OCI-LY1 (cell line): ENCODE measurements at regions not wholly inside any gene's neighbourhood (a gene's known extent, or its start where the extent isn't known, plus 50 kb on each side); places are given as distances from the start of the nearest gene placed in this dataset.

Experiments used
- H2AFZ ChIP-seq: fragments of 200-600 bp; sonication (generic), shearing (Covaris generic); 2 replicates; pipeline ENCODE4 v1.6.0; 2014; ENCODE audit warnings: antibody characterized with exemption, mild to moderate bottlenecking, low read length
- H3F3A ChIP-seq: fragments of 200-600 bp; sonication (generic), shearing (Covaris generic); 2 replicates; pipeline ENCODE4 v1.6.0; 2014; ENCODE audit warnings: mild to moderate bottlenecking, antibody characterized with exemption, low read length, moderate library complexity; ENCODE audit not compliant: insufficient read depth
- H3K27ac ChIP-seq: fragments of 200-600 bp; sonication (generic); 2 replicates; pipeline ENCODE4 v1.5.1; 2014; ENCODE audit warnings: low read length, mixed run types, mild to moderate bottlenecking, low read depth; ENCODE audit not compliant: poor library complexity, severe bottlenecking
- H3K27me3 ChIP-seq: fragments of 200-600 bp; sonication (generic); 2 replicates; pipeline ENCODE4 v1.6.0; 2014; ENCODE audit warnings: antibody characterized with exemption, mild to moderate bottlenecking, low read length, moderate library complexity; ENCODE audit not compliant: insufficient read depth
- H3K36me3 ChIP-seq: fragments of 200-600 bp; sonication (generic); 2 replicates; pipeline ENCODE4 v1.6.1; 2014; ENCODE audit warnings: mild to moderate bottlenecking, antibody characterized with exemption, low read length, moderate library complexity, mixed read lengths; ENCODE audit not compliant: insufficient read depth
- H3K4me1 ChIP-seq: fragments of 200-600 bp; sonication (generic); 2 replicates; pipeline ENCODE4 v1.5.1; 2014; ENCODE audit warnings: mild to moderate bottlenecking, low read length, moderate library complexity; ENCODE audit not compliant: insufficient read depth, severe bottlenecking
- H3K4me2 ChIP-seq: fragments of 200-600 bp; sonication (generic), shearing (Covaris generic); 2 replicates; pipeline ENCODE4 v1.6.1; 2014; ENCODE audit warnings: low read length
- H3K4me3 ChIP-seq: fragments of 200-600 bp; sonication (generic); 2 replicates; pipeline ENCODE4 v1.5.1; 2014; ENCODE audit warnings: low read length, low read depth, mild to moderate bottlenecking, mixed read lengths; ENCODE audit not compliant: poor library complexity, severe bottlenecking
- H3K79me2 ChIP-seq: fragments of 200-600 bp; shearing (Covaris generic); 2 replicates; pipeline ENCODE4 v1.6.1; 2016; ENCODE audit warnings: mixed run types, low read length, mixed read lengths; ENCODE audit not compliant: insufficient read depth
- H3K9ac ChIP-seq: fragments of 200-600 bp; sonication (generic), shearing (Covaris generic); 2 replicates; pipeline ENCODE4 v1.6.1; 2014; ENCODE audit warnings: mild to moderate bottlenecking, low read length, mixed read lengths
- H3K9me2 ChIP-seq: fragments of 200-600 bp; sonication (generic), shearing (Covaris generic); 2 replicates; pipeline ENCODE4 v1.6.1; 2014; ENCODE audit warnings: low read depth, mild to moderate bottlenecking, low read length, mixed read lengths
- H3K9me3 ChIP-seq: fragments of 200-600 bp; shearing (Covaris generic); 2 replicates; pipeline ENCODE4 v1.6.1; 2014; ENCODE audit warnings: low read length, mixed read lengths
- H4K20me1 ChIP-seq: fragments of 200-600 bp; sonication (generic), shearing (Covaris generic); 2 replicates; pipeline ENCODE4 v1.6.0; 2016; ENCODE audit warnings: mild to moderate bottlenecking, low read length; ENCODE audit not compliant: insufficient read depth
- EZH2 ChIP-seq: fragments of 200-600 bp; sonication (generic), shearing (Covaris generic); IDR thresholded peaks from 2 replicates; pipeline ENCODE4 v1.8.0; 2017; ENCODE audit warnings: borderline replicate concordance, mixed run types, mild to moderate bottlenecking, antibody characterized with exemption, low read length, moderate library complexity, mixed read lengths
- TF ChIP-seq, protein P1 (sequence below): fragments of 200-600 bp; sonication (generic), shearing (Covaris generic); IDR thresholded peaks from 2 replicates; pipeline ENCODE4 v1.5.1; 2017; ENCODE audit warnings: mild to moderate bottlenecking, antibody characterized with exemption, low read length, moderate library complexity, mixed read lengths

DNA sequence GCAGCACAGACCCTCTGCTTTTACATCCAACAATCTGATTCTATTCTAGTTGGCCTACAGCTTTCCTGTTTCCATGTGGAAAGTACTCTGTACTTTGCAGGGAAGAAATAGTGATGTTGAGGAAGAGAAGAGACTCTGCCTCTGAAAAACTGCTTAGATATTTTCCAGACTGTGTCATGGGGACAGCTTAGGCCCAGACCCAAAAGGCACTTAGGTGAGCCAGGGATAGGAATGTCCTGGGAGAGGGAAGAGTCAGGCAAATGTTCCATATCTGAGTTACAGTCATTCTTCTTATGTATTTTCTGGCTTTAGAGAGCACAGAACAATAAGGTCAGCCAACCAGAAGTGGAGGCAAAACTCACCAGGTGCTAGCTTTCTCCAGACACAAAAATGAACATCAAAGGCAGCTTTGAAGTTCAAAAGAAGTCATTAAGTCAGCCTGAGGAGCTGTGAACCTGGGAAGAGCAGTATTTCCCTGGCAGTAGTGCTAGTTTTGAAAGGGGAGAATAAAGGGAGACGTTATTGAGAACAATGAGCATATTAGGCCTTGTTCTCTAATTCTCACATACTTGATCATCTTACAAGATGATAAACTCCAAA is 199.7 kb upstream of the LMNTD1 start:
- H3K79me2 ChIP-seq: no peaks in the 10 kb centered on the region
- H2AFZ ChIP-seq: no peak overlapping the region
- H3K9me3 ChIP-seq: no peaks in the 10 kb centered on the region
- H4K20me1 ChIP-seq: no peaks in the 10 kb centered on the region
- H3K4me2 ChIP-seq: no peak overlapping the region
- H3K4me1 ChIP-seq: no peaks in the 10 kb centered on the region
- H3K36me3 ChIP-seq: no peaks in the 10 kb centered on the region
- H3K9ac ChIP-seq: no peak overlapping the region
- no peak overlapping the region for H3K4me3 ChIP-seq
- no peaks in the 10 kb centered on the region; the same call in 1 of the 2 replicates for H3K9me2 ChIP-seq
- H3F3A ChIP-seq: no peaks in the 10 kb centered on the region
- no peaks in the 10 kb centered on the region for H3K27me3 ChIP-seq
- no peak overlapping the region for H3K27ac ChIP-seq
- TF ChIP-seq, protein P1, sequence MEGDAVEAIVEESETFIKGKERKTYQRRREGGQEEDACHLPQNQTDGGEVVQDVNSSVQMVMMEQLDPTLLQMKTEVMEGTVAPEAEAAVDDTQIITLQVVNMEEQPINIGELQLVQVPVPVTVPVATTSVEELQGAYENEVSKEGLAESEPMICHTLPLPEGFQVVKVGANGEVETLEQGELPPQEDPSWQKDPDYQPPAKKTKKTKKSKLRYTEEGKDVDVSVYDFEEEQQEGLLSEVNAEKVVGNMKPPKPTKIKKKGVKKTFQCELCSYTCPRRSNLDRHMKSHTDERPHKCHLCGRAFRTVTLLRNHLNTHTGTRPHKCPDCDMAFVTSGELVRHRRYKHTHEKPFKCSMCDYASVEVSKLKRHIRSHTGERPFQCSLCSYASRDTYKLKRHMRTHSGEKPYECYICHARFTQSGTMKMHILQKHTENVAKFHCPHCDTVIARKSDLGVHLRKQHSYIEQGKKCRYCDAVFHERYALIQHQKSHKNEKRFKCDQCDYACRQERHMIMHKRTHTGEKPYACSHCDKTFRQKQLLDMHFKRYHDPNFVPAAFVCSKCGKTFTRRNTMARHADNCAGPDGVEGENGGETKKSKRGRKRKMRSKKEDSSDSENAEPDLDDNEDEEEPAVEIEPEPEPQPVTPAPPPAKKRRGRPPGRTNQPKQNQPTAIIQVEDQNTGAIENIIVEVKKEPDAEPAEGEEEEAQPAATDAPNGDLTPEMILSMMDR: no peak
- TF ChIP-seq EZH2: no peak

DNA sequence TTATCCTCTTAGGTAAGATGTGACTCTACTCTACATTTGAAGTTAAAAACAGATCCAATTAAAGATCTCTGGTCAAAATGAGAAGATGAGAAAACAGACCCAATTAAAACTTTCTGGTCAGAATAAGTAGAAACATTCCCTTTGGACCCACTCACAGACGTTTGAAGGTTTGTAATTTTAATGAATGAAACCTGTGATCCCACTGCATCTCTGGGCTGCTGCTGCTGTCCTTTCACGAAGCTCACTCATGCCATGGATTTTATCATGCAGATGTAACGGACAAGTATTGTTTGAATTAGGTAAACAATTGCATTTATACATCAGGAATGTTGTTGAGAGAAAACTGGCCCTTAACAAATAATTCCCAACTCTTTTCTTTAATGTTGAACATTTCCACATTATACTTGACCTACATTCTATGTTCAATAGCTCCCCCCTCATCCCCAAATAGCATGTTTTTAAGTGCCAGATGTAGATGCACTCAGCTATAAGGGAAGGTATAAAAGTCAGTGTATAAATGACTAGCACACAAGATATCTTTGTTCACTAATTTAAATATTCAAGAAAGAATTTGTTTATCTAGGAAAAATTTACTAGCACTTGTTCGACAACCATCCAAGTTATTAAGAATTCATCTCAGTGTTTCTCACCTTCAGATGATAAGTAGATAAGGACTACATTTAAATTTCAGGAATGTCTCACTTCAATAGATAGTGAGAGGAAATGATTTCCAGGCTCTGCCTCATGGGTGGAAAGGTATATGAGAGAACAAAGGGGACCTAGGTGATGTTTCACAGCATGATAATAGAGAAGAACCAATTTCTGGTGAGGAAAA is 202.3 kb upstream of the LMNTD1 start:
- Histone ChIP-seq H3K9ac (no peak overlapping the region), H3K4me2 (no peak overlapping the region), H2AFZ (no peak overlapping the region), H4K20me1 (no peaks in the 10 kb centered on the region), H3K79me2 (no peaks in the 10 kb centered on the region), H3K36me3 (no peaks in the 10 kb centered on the region), H3K27ac (no peak overlapping the region), H3K9me2 (no peaks in the 10 kb centered on the region; the same call in 1 of the 2 replicates), H3K4me1 (no peaks in the 10 kb centered on the region), H3F3A (no peaks in the 10 kb centered on the region), H3K9me3 (no peaks in the 10 kb centered on the region), H3K27me3 (no peaks in the 10 kb centered on the region), H3K4me3 (no peak overlapping the region)
- TF ChIP-seq, protein P1: no peak
- no peak for TF ChIP-seq EZH2

DNA sequence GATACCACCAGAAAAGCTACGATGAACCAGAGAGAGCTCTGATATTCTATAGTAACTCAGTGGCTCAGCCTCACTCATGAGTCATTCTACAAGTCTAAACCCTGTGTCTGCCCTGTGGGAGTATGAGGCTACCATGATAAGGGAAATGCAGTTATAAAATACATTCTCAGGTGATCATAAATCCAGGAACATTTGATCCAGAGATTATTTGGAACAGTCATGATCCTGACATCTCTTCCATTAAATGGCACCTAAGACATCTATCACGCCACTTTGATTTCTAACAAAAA is 202.6 kb upstream of the RASSF8 start:
- Histone ChIP-seq H3K27ac (no peak overlapping the region), H3K27me3 (no peaks in the 10 kb centered on the region), H3K4me2 (no peak overlapping the region), H3F3A (no peaks in the 10 kb centered on the region), H3K36me3 (no peaks in the 10 kb centered on the region), H2AFZ (no peak overlapping the region), H3K79me2 (no peaks in the 10 kb centered on the region), H3K4me1 (no peaks in the 10 kb centered on the region), H3K9me3 (no peaks in the 10 kb centered on the region), H4K20me1 (no peaks in the 10 kb centered on the region), H3K9ac (no peak overlapping the region), H3K4me3 (no peak overlapping the region), H3K9me2 (no peaks in the 10 kb centered on the region; the same call in 1 of the 2 replicates)
- TF ChIP-seq, protein P1: no peak
- no peak for TF ChIP-seq EZH2
